ENCODE measurements at regions not wholly inside any gene's neighbourhood (a gene's known extent, or its start where the extent isn't known, plus 50 kb on each side); places are given as distances from the start of the nearest gene placed in this dataset.

DNA sequence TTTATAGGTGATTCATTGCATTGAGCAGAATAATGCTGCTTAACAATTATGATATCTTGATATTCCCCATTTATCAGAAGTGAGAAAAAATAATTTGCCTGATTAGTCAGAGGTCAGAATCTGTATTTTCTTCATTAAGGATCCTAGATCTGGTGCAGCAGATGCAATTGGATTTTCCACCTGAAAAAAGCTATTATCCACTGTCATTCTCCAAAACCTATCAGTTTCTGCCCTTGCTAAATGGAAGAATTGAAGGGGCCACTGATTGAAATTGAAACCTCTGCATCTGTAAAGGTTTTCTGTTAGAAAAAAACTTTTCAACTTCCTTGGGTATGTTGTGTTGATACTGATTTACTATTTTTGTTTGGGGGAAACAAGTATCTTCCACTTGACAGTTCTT is 636.0 kb upstream of the NDST4 start:
- no peak for DNase-seq

DNA sequence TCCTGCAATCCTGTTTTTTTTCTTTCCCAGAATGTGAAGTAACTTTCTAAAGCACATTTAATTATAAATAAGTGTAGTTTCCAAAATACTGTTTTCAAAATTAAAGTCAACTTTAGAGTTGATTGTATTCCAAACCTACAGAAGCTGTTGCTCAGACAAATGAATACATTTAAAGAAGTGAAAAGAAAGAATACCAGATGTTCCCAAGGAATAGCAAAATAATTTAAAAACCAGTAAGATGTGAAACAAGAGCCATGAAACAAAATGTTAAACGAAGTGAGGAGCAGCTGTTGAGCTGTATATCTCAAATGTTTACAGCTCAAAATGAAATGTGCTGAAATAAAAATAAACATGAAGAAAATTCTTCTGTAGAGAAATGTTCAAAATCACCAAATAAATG is 627.4 kb upstream of the NDST4 start:
- DNase-seq = no peak

- no peak for DNase-seq
Observed at GRCh38 chr4:115729739-115730266, 616.4 kb upstream of the NDST4 start.

GRCh38 chr4:115723621-115724020 is 610.2 kb upstream of the NDST4 start:
- DNase-seq = no peak

DNA sequence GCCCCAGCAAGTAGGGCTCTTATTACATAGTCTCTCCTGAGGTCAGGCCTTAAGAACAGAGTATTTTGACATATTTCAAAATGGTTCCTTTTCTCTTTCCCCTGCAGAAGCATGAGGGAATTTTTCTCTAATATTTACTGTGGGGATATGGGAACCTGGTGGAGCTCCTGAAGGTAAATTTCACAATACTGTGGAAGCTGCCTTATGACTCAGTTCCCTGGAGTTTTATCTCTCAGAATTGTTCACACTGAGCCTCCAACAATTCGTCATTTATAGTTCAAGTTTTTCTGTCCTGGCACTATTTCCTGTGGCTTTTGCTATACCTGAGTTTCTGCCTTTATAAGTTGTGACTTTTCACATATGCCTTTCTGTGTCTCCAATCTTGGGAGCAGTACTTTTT is 607.2 kb upstream of the NDST4 start:
- no peak for DNase-seq

- DNase-seq = peak; percentile 1
Observed at GRCh38 chr4:115711575-115711974, 598.2 kb upstream of the NDST4 start.

- DNase-seq = no peak
Observed at GRCh38 chr4:115688961-115689360, 575.5 kb upstream of the NDST4 start.

- no peak for DNase-seq
Observed at GRCh38 chr4:115687052-115687755, 573.8 kb upstream of the NDST4 start.

GRCh38 chr4:115678425-115678941 is 565.1 kb upstream of the NDST4 start:
- no peak for DNase-seq

- no peak for DNase-seq
Observed at GRCh38 chr4:115675719-115676118, 562.3 kb upstream of the NDST4 start.

DNA sequence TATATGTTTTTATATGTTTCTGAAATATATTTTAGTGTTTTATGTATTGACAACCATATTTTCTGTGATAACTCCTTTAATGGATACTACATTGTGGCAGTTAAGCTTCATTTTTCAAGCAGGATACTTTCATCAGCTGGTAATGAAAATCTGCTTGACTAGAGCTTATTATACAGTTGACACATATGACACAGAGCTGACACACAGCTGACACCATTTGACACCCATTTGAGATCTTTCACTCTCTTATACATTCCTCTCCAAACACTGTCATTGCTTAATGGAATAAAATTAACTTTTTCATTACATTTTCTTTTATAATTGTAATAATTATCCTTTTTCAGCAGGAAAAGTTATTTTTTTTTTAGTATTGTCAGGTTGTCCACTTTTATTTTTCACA is 561.1 kb upstream of the NDST4 start:
- DNase-seq = no peak

DNA sequence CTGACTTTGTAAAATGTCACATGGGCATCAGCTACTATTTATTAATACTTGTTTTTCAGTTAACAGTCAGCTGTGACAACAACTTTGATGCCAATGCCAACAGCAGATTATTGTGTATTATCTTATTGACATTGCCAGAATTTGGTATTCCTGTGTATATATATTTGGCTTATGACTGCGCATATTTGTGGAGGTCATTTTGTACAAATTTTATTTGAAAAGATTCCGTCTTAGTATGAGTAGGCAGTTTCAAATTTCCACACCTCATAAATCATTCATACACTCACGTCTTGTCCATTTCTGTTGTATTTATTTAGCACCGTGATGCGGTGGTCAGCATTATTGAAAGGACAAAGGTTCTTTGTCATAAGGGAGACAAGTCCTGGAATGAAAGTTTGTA is 558.2 kb upstream of the NDST4 start:
- DNase-seq = no peak

- DNase-seq = no peak
Observed at GRCh38 chr4:115670930-115671329, 557.5 kb upstream of the NDST4 start.

DNA sequence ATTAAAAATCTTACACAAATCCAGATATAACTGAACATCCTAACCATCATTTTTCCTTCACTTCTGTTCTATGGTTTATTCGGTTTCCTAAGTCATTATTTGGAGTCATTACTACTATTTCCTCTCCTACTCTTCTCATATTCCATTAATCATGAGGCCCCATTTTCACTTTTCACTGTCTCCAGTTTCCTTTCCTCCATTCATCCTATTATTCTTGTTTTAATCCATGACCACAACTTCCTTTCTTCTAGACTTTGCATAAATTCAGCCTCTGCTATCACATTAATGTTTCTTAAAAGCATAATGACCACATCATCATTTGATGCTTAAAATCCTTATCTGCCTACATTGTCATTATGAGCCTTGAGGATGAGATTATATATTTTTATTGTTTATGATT is 555.0 kb upstream of the NDST4 start:
- DNase-seq = no peak

DNA sequence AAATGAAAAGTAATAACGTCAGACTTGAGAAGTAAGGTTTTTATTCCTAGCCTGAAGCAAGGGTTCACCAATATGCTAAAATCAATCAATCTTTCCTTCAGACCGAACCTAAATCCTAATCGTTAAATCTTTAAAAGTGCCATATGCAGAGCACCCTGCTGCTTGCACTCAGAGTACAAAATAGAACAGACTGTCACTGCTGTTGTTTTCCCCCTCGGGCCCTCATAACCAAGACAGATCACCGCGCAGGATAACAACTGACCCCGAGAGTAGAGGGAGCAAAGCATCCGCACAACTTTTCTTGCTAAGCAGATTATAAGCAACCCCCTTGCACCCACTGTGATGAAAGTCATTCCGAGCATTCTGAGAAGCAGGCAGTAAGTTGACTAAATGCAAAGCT is 550.9 kb upstream of the NDST4 start:
- DNase-seq = no peak

DNA sequence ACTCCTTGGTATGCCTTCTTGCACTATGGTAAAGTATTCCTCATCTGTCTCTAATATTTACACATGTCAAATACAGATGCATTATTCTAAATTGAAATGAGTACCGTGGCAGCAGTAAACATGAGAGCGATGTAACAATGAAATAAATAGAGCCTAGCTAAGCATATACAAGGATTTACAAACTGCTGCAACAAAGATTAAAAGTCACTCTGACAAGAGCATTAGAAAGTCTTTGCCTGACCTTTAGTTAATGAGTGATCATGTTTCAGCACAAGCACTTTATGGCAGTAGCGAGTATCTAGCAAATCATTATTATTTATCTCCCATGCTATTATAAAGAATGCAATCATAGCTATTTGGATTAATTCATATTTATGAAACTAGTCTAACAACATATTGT is 547.0 kb upstream of the NDST4 start:
- no peak for DNase-seq

DNA sequence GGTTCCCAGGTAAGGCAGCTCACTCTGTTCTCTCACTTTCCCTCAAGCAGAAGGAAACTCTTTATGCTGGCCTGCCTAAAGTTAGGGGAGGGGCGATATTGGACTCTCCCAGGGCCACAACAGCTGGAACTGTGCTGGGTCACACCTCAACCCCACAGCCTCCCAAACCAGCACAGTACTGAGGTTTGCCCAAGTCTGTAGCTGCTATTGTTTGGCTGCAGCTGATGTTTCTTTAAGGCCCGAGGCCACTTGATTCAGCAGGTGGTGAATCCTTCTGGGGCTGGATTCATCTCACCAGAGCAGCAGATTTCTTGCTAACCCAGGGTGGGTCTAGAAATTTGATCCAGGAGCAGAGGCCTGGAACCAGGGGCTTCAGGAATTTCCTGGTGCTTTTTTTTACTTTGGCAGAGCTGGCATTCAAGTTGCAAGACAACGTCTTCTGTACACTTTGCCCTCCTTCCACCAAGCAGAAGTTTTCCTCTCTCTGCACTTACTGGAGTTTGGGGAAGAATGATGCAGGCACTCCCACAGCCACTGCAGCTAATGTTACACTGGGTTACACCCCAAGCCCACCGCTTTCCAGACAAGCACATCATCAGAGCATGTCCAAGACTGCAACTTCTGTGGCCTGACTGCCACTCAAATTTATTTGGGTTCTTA is 544.7 kb upstream of the NDST4 start:
- peak; percentile 9 for DNase-seq

DNA sequence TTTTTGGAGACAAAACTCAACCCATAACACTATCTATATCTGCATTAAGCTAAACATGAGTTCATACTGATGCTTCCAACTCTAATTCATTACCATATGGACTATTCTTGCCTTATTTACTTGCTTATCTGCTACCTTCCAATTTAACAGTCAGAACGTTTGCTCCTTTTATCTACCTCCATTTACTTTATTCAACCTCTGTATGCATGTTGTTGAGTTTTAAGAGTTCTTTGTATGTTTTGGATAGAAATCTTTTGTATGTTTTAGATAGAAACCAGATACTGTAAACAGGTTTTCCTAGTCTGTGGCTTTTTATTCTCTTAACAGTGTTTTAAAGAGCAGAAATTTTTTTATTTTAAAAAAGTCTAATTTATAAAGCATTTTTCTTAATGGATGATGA is 542.2 kb upstream of the NDST4 start:
- DNase-seq = no peak

GRCh38 chr4:115648786-115649185 is 535.4 kb upstream of the NDST4 start:
- DNase-seq = no peak

DNA sequence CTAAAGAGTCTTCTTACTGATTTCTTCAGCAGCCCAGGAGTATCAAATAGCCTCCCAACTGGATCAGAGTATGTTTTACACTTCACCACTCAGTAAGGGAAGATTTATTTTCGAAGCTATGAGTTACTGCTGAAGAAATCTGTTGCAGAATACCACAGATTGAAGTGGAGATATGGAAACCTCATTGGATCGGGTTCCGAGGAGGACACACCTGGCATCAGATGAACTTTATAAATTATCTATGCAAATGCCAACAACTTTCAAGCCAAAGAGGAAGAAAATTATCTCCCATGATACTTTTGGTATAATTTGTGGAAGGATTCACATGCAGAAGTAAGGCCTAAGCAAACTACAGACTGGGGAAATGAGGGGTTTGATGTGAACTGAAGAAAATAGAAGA is 515.9 kb upstream of the NDST4 start:
- no peak for DNase-seq

DNA sequence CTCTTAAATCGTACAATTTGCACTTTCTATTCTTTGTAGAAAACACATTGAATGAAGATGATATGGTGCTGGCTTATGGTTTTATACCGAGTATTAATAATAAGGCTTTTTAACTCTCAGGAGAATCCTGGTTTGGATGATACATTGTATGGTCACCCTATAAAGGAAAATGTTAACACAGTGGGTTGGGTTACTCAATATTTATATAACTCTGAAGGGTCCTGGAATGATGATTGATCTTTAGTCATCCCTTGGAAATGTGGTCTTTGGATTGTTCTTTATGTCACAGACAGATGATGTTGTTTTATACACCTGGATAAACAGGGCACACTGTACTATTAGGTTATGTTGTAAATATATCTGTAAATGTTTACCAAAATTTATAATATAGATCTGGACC is 496.2 kb upstream of the NDST4 start:
- no peak for DNase-seq

DNA sequence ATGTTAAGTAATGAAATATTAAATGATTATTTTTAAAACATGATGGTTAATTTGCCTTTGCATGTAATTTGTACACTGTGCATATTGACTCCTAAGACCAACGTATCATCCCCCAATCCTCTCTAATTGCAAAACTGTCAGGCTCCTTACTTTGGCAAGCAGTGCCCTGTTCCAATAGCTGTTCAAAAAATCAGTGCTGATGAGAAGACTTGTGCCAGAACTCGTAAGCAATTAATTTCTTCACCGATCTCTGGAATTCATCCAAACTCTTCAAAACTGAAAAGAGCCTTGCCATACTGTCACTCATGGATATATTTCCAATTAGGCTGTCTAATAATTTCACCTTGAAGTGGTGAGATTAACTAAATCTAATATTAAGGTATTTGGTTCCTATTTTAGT is 493.9 kb upstream of the NDST4 start:
- no peak for DNase-seq

GRCh38 chr4:115596265-115597001 is 483.0 kb upstream of the NDST4 start:
- DNase-seq = no peak
